ENCODE measurements at regions not wholly inside any gene's neighbourhood (a gene's known extent, or its start where the extent isn't known, plus 50 kb on each side); places are given as distances from the start of the nearest gene placed in this dataset.
"Not testable (repeated sequence)": the region's sequence is repeated elsewhere in the genome, so short reads cannot be mapped to it uniquely, and the experiment has no call there.

GRCh38 chr9:42335984-42336657, 152.7 kb downstream of the SPATA31A6 start:
- POLR2A ChIA-PET (ENCODE audit: partially characterized antibody) = not testable (repeated sequence)

GRCh38 chr9:42338275-42338674, 154.8 kb downstream of the SPATA31A6 start:
- FAIRE-seq; POLR2A ChIA-PET (ENCODE audit: partially characterized antibody): not testable (repeated sequence)
- WGBS, 2 experiments (ENCODE audit: extremely low coverage in 1 of 2, insufficient coverage in 1 of 2, insufficient read length in 1 of 2, insufficient replicate concordance in 2 of 2, low coverage in 1 of 2, low lambda C conversion rate in 2 of 2, missing lambda C conversion rate in 1 of 2) = 96% methylated on average over 4 of the region's 4 CpGs; no CpG with 5 or more reads in 1 of the 2 experiments

More at GRCh38 chr9:42335984-42336657, 152.7 kb downstream of the SPATA31A6 start:
- H2BK120ac ChIP-seq (replicated peaks; ENCODE audit: low read depth, low read length); H4K5ac ChIP-seq (ENCODE audit: insufficient read length, low read depth, low read length); H3K56ac ChIP-seq (replicated peaks; ENCODE audit: insufficient read length, low read depth, low read length); H3K4ac ChIP-seq (replicated peaks; ENCODE audit: insufficient read length, low read depth, low read length); H2BK12ac ChIP-seq (ENCODE audit: low read depth, low read length); CTCF ChIA-PET (ENCODE audit: partially characterized antibody); H3K4me3 ChIP-seq (ENCODE audit: extremely low read depth in 1 of 4, insufficient read depth in 2 of 4, low read depth in 3 of 4, low read length in 4 of 4); H2AFZ ChIP-seq (ENCODE audit: low read length); H4K8ac ChIP-seq (ENCODE audit: extremely low read depth, insufficient read depth, low read length); H3K23me2 ChIP-seq (ENCODE audit: low read depth, low read length); H3K27me3 ChIP-seq (replicated peaks in 1 of 4; ENCODE audit: control insufficient read depth in 3 of 4, extremely low read depth in 1 of 4, insufficient read depth in 3 of 4, low read length in 3 of 4); DNase-seq (ENCODE audit: low read depth in 1 of 2, low spot score in 2 of 2); H3K4me1 ChIP-seq (replicated peaks in 1 of 4; ENCODE audit: control insufficient read depth in 3 of 4, insufficient read depth in 4 of 4, low read length in 3 of 4); H3K9me3 ChIP-seq (ENCODE audit: insufficient read depth in 2 of 2, low read depth in 1 of 2, low read length in 1 of 2); H3K36me3 ChIP-seq (ENCODE audit: control insufficient read depth in 2 of 4, insufficient read depth in 4 of 4, low read length in 3 of 4); H2BK20ac ChIP-seq (ENCODE audit: low read length); H2BK5ac ChIP-seq (ENCODE audit: low read depth, low read length); H3K27ac ChIP-seq (ENCODE audit: low read depth, low read length); H2AK5ac ChIP-seq (ENCODE audit: low read depth, low read length); H2BK15ac ChIP-seq (ENCODE audit: low read length); H3K14ac ChIP-seq (ENCODE audit: insufficient read length); H3K79me2 ChIP-seq (ENCODE audit: control insufficient read depth in 1 of 2, insufficient read depth in 2 of 2, low read length in 2 of 2); H4K20me1 ChIP-seq (replicated peaks in 1 of 2; ENCODE audit: control insufficient read depth in 1 of 2, insufficient read depth in 2 of 2, low read length in 2 of 2); H3K4me2 ChIP-seq (ENCODE audit: insufficient read depth in 1 of 2, low read depth in 2 of 2, low read length in 2 of 2); H3K79me1 ChIP-seq (ENCODE audit: low read depth, low read length); FAIRE-seq; H3K9ac ChIP-seq (replicated peaks in 1 of 4; ENCODE audit: extremely low read depth in 1 of 4, low read depth in 3 of 4, low read length in 3 of 4); H3K23ac ChIP-seq (ENCODE audit: insufficient read length); H4K91ac ChIP-seq (replicated peaks; ENCODE audit: insufficient read length, low read length); H3K18ac ChIP-seq (ENCODE audit: extremely low read depth, low read length): not testable (repeated sequence)
- 75% methylated on average over 7 of the region's 7 CpGs; no CpG with 5 or more reads in 1 of the 2 experiments for WGBS, 2 experiments (ENCODE audit: extremely low coverage in 1 of 2, insufficient coverage in 1 of 2, insufficient read length in 1 of 2, insufficient replicate concordance in 2 of 2, low coverage in 1 of 2, low lambda C conversion rate in 2 of 2, missing lambda C conversion rate in 1 of 2)

More at GRCh38 chr9:42338275-42338674, 154.8 kb downstream of the SPATA31A6 start:
- H3K4me2 ChIP-seq (ENCODE audit: insufficient read depth in 1 of 2, low read depth in 2 of 2, low read length in 2 of 2); H3K14ac ChIP-seq (ENCODE audit: insufficient read length); H3K4me3 ChIP-seq (ENCODE audit: extremely low read depth in 1 of 4, insufficient read depth in 2 of 4, low read depth in 3 of 4, low read length in 4 of 4); H3K36me3 ChIP-seq (ENCODE audit: control insufficient read depth in 2 of 4, insufficient read depth in 4 of 4, low read length in 3 of 4); H4K8ac ChIP-seq (ENCODE audit: extremely low read depth, insufficient read depth, low read length); H3K4ac ChIP-seq (replicated peaks; ENCODE audit: insufficient read length, low read depth, low read length); H2BK120ac ChIP-seq (replicated peaks; ENCODE audit: low read depth, low read length); DNase-seq (ENCODE audit: low read depth in 1 of 2, low spot score in 2 of 2); H3K9ac ChIP-seq (replicated peaks in 1 of 4; ENCODE audit: extremely low read depth in 1 of 4, low read depth in 3 of 4, low read length in 3 of 4); H3K18ac ChIP-seq (ENCODE audit: extremely low read depth, low read length); H2BK12ac ChIP-seq (ENCODE audit: low read depth, low read length); H2BK15ac ChIP-seq (ENCODE audit: low read length); H3K23ac ChIP-seq (ENCODE audit: insufficient read length); H3K56ac ChIP-seq (replicated peaks; ENCODE audit: insufficient read length, low read depth, low read length); H2BK5ac ChIP-seq (ENCODE audit: low read depth, low read length); H3K79me2 ChIP-seq (ENCODE audit: control insufficient read depth in 1 of 2, insufficient read depth in 2 of 2, low read length in 2 of 2); H3K23me2 ChIP-seq (ENCODE audit: low read depth, low read length); H3K79me1 ChIP-seq (ENCODE audit: low read depth, low read length); H4K5ac ChIP-seq (ENCODE audit: insufficient read length, low read depth, low read length); H3K9me3 ChIP-seq (ENCODE audit: insufficient read depth in 2 of 2, low read depth in 1 of 2, low read length in 1 of 2); H2BK20ac ChIP-seq (ENCODE audit: low read length); H3K27me3 ChIP-seq (replicated peaks in 1 of 4; ENCODE audit: control insufficient read depth in 3 of 4, extremely low read depth in 1 of 4, insufficient read depth in 3 of 4, low read length in 3 of 4); H3K4me1 ChIP-seq (replicated peaks in 1 of 4; ENCODE audit: control insufficient read depth in 3 of 4, insufficient read depth in 4 of 4, low read length in 3 of 4); H4K20me1 ChIP-seq (replicated peaks in 1 of 2; ENCODE audit: control insufficient read depth in 1 of 2, insufficient read depth in 2 of 2, low read length in 2 of 2); H2AFZ ChIP-seq (ENCODE audit: low read length); CTCF ChIA-PET (ENCODE audit: partially characterized antibody); H3K27ac ChIP-seq (ENCODE audit: low read depth, low read length); H2AK5ac ChIP-seq (ENCODE audit: low read depth, low read length); H4K91ac ChIP-seq (replicated peaks; ENCODE audit: insufficient read length, low read length): not testable (repeated sequence)
